Inferior parietal cortex (tissue), 1 donor: ENCODE measurements at regions not wholly inside any gene's neighbourhood (a gene's known extent, or its start where the extent isn't known, plus 50 kb on each side); places are given as distances from the start of the nearest gene placed in this dataset.

Source experiments
- DNase-seq: peaks from one replicate; pipeline ENCODE4 v3.0.0-alpha.2; 2016; ENCODE audit errors: extremely low spot score

DNA sequence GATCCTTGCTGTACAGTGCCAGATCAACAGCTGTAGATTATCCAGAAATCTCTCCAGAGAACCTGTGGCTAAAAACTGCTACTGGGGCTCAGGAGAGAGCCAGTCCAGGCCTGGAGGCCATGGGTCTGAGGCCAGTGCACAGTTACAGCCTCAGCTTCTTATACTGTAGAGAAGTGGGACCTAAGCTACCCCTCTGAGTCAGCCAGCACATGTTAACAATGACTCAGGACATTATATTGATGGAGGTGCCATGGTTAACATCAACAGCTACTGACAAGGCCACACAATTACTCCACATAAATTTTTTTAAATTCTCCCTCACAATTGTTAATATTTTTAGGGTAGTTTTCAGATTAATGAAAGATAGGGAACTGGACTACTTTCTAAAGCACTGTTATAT lies 138.5 kb downstream of the RBM26 start:
- DNase-seq: no peak

DNA sequence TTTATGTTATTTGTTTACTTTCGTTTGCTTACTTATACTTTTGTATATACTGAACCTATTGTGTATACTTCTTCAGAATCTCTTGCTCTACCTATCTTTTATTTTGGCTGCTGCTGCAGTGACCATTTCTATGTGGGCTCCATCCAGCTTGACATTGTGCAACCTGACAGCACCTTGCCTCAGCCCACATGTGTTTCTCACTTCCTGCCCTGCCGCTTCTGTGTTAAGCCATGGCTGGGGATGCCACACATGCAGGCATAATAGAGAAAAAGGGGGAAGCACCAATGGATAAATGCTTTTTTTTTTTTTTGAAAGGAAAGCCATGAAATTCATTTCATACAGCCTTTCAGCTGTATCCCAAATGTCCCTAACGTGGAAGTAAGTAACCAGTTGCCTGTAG lies 147.6 kb downstream of the RBM26 start:
- no peak for DNase-seq

DNA sequence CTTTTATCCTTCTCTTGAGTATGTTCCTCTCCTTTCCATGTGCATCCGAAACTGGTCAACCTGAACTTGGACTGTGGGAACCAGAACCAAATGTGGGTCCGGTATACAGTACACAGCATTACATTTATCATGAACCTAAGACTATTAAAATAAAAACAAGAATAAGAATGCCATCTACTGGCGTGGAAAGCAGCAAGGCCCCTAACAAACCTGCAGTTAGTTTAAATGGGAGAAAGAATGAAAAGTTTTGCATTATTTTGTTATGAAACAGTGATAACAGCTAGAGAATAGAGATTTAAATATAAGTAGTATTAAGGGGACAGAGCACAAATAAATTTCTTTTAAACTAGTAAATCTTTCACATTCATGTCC lies 159.5 kb downstream of the RBM26 start:
- no peak for DNase-seq

DNA sequence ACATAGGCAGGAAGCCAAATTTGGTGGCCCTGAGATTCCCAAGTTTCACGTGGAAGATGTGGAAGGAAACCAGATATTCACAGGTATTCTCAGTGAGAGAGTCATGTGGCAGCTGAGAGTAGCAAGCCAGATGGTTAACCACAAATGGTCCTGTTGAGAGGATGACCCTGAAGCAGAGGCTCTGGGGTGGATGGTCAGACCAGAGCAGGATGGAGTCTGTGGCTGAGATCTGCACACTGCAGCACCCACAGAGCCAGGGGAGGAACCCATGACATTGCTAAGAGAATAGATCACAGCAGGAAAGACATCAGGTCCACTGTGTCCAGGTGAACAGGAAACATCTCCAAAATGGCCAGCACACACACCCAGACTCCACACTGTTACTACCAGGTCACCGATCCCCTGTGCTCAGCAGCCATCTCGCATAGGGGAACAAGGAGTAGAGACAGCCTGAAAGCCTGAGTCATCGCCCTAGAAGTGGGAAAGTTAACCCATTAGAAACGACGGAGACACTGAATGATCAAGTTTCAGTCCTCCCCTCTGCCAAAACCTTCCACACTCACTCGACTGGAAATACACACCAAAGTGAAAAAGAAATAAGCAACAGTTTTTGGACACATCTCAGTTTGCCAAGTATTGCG lies 160.0 kb downstream of the RBM26 start:
- DNase-seq: no peak

DNA sequence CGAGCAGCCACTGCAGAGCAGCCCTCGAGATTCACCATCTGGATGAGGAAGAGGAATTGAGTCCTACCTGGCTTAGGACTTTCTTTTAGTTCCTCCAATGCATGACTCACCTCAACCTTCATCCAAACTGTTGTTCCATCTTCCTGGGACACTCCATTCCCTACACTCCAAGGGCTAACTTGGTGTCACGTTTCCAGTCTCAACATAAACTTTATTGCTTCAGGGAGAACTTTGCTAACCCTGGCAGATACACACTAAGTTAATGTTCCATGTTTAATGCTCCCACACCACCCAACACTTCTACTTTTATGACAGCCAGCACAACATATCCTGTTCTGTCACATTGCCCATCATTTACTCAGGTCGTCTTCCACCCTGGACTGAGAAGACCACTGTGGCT lies 164.4 kb downstream of the RBM26 start:
- DNase-seq: no peak

DNA sequence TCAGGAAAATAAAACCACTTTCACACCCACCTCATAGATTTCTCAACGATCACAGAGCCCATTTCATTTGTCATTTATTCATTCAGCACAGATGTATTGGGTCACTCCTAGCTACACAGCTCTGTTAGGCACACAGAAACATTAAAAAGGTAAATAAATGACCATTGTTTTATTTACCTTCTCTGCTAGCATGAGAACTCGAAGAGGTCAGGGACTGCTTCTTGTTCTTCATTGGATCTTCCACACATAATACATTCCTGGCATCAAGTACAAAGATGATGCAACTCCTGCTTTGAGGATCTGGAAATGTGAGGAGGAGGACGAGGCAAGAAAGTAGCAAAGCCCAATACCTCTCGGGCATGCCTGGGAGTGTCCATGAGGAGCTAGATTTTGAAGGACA lies 168.1 kb downstream of the RBM26 start:
- DNase-seq: no peak

DNA sequence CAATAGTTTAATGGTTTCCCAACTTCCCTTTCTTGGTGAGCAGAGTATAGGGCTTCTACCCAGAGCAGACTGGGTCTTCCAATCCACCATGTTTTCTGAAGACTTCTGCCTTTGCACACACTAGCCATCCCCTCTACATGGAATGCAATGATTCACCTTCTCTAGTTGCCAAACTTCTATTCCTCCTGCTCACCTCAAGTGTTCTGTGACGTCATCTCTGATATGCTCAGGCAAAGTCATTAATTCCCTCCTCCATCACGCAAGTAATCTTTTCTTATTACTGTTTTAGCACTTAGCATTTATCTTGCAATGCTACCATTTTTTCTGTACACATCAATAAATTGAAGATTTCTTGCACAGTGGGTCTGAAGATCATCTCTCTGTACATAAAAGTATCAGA lies 174.2 kb downstream of the RBM26 start:
- no peak for DNase-seq

DNA sequence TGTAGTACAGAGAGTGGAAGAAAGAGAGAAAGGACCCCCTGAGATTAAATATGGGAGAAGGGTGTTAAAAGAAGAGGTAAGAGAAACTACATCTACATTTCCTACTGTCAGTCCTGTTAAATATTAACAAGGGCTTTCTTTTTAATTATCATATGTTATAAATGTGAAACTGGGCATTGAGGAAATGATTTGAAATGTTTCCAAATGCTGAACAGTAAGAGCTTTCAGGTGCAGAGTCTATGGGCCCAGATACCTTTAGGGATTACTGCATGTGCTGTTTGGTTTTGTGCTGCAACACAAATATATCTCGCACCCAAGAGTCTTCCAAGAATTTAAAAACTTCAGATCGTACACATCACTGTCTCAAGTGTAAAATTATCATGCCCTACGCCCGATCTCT lies 176.3 kb downstream of the RBM26 start:
- DNase-seq: no peak

DNA sequence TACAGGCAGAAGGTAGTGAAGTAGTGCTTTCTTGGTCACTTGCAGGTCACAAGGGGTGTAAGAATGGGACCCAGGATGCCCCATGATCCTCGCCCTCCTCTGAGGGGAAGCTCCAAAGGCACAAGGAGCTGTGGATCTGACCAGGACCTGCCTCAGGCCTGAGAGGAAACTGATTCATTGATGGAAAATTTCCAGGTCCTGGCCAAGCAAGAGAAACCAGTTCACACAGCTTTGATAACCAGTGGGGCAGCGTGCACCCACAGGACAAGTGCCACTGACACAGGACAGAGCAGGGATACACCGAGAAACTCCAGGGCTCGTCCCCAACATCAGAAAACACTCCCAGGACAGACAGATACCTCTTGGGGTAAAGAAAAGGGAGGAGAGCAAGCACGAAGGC lies 177.1 kb downstream of the RBM26 start:
- DNase-seq: no peak

DNA sequence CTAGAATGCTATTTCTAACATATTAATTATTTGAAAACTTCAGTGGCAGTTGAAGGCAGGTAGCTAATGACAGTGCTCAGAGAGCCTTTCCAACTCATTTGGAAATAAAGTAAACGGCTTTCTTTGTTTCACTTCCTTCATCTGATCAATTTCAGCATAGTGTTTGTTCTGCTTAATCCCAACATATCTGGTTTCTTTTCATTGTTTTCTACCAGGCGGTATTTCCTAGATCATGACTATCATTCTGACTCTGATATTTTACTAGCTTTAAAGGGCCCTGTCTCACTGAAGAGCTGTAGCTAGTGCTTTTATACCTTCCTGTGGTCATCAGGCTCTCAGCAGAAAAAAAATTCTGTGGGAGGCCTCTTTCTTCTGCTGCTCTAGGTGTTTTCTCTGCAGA lies 178.6 kb downstream of the RBM26 start:
- DNase-seq: no peak

DNA sequence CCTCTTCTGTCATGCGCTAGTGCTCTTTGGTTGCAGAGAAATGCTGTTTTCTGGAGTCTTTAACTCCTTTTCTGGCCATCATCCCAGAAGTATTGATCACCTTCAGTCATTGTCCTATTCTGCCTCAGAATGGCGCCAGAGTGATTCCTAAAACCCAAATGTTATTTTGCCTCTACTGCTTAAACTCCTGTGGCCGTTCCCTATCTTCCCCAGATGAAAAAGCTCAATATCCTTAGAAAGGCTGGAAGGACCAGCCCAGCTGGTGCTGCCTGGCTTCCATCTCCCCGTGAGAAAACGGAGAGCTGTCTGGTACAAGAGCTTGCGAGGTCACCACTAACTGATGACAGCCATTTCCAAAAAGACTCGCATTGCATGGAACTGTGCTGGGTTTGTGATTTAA lies 179.1 kb downstream of the RBM26 start:
- DNase-seq: no peak

DNA sequence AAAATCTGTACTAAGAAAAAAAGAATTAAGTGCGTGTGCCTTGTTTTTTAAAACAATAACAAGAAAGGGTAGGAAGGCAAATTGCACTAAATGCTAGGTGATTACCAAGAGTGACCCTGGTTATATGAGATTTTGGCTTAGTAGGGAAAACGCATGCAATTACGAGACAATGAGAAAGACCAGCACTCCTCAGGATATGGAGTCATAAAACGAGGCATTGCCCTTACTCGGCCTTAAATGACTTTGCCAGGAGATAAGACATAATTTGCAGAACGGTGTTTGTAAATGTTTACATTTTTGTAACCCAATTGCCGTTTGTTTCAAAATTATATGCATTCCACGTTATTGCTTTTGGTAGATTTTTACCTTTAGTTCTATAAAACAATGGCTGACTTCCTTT lies 179.8 kb downstream of the RBM26 start:
- DNase-seq: no peak

DNA sequence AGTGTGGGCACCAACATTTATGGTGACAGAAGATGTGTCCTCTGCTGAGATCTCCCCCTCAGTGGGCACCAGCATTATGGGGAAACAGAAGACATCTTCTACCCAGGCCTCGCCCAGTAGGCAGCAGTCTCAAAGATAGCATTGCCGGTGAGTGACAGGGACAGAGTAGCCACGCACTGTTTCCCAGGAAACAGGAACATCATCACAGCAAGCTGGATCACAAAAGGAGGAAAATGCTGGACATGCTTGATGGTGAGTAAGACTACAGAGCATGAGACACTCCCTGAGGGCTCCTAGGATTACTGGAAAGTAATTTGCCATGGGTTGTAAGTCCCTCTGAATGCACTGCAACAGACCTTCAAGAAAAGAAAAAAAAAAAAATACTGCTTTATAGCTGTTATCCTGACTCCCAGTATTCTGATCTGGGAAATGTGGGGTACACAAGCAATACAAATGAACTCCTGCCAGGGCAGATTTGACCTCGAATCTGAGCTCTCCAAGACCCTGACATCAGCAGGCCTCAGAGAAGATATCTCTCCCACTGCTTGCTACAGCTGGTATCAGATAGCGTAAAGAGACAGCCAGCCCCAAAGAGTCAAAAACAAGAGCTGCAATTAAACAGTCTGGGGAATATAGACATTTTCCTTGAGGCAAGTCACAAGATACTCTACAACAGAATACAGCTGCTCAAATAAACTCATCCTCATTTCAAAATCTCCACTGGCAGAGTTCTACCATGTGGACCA lies 180.4 kb downstream of the RBM26 start:
- no peak for DNase-seq

DNA sequence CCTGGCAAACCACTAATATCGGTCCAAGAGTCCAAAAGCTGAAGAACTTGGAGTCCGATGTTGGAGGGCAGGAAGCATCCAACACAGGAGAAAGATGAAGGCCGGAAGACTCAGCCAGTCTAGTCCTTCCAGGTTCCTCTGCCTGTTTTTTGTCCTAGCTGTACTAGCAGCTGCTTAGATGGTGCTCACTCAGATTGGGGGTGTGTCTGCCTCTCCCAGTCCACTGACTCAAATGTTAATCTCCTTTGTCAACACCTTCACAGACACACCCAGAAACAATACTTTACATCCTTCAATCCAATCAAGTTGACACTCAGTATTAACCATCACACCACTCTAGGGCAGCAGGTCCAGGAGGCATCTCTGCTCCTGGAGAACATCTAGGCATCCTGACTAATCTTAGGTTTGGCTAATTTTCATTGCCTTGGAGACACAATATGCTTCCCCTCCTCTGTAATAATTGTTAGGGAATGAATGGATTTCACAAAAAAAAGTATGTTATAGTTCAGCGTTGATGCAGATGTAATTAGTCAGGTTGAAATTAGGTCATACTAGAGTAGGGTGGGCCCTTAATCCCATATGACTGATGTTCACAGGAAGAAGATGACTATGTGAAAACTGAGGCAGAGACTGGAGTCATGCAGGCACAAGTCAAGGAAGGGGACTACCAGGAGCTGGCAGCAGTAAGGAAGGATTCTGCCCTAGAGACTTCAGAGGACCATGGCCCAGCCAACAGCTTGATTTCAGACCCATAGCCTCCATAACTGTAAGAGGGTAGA lies 183.4 kb downstream of the RBM26 start:
- no peak for DNase-seq

DNA sequence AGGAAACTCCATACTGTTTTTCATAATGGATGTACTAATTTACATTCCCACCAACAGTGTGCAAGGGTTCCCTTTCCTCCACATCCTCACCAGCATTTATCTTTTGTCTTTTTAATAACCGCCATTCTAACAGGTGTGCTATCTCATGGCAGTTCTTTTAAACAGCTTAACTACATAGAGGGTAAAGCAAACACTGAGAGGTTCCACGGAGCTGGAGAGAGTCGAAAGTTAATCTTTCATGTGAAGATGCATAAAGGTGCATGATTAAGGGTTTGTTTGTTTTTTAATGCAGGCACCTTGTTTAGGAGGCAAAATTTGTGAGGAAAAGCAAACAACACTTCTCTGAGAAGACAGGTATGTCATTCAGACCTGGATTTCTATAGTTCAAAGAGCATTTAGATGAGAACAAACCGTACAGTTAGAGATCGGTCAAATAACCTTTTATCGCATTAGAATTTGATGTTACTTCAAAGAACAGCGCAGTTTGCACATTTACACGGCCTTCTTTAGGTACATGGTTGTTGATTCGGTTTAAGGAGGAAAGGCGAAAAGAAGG lies 193.9 kb downstream of the RBM26 start:
- DNase-seq: no peak

DNA sequence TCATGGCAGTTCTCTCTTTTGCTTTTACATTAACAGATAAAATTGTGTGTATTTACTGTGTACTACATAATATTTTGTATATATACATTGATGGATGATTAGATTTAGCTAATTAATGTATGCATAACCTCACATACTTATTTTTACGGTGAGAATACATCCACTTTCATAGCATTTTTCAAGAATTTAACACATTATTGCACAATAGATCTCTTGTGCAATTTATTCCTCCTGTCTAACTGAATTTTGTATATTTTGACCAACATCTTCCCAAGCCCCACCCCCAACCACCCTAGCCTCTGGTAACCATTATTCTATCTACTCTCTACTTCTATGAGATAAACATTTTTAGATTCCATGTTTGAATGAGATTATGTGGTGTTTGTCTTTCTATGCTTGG lies 194.7 kb downstream of the RBM26 start:
- no peak for DNase-seq

DNA sequence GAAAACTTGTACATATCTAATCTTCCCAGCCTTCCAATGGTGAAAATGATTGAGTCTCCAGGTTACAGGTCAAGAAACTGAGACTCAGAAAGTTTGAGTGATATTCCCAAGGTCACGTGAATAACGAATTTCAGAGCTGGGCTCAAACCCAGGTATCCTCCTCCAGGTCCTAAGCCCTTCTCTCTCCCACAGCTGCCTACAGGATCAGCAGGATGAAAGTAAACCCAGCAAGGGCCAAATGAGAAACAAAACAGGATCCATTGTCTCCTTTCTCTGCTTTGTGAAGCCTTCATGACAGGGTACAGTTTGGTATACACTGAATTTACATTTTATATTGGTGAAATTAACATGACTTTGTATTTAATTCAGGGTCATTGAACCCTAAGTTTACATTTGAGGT lies 208.1 kb downstream of the RBM26 start:
- DNase-seq: no peak

DNA sequence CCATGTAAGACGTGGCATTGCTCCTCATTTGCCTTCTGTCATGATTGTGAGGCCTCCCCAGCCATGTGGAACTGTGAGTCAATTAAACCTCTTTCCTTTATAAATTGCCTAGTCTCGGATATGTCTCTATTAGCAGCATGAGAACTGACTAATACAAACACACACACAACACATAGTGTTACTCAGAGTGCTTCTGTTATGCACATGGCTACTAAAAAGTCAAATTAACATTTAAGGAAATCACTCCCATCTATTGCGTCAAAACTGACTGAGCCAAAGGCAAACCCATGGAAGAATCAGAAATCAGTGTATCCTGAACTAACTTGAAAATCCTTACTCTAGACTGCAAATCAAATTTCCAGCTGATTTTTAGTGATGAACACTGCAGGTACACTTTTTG lies 209.2 kb downstream of the RBM26 start:
- DNase-seq: no peak

DNA sequence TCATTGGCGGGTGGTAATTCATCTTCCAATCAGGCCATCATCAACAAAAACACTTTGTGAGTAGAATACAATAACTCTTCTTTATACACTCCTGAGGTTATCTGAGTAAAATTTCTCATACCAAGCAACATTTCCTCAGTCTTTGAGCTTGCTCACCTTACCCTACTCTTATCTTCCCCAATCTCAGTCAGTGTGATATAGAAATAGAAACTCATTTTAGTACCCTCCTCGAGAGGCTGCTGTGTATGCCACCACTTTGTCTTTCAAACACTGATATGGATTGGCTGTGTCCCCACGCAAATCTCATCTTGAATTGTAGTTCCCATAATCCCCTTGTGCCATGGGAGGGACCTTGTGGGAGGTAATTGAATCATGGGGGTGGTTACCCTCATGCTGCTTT lies 209.7 kb downstream of the RBM26 start:
- no peak for DNase-seq

DNA sequence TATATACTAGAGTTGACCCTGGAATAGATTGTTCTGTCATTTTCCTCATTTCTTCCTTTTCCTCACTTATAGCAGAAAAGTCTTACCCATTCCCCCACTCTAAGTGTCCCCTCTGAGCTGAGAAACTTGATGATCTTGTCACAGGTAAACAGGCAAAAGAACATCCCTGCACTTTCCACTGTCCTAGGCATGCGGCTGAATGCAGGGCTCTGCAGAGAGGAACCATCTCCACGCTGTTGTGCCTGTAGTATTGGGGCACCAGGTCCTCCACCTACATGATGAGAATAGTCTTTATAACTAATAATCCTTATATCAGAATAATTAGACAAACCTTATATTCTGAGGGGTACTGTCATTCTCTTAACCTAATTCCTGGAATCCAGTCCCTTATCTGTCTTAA lies 211.3 kb downstream of the RBM26 start:
- no peak for DNase-seq

DNA sequence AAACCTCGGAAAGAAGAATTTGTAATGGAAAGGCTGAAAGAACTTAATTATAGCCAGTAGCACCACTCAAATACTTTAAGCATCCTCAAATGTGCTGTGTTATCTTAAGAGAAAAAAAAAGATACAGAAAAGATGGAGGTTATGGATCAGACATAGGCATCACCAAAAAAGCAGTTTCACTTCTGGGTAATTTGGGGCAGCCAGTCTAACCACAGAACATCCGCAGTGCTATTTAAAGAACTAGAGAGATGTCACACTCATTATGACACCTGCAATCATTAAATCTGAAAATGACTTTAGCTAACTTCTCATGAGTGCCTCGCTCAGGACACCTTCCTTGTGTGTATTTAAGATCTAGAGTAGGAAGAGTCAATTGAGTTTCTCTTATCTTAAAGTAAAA lies 211.8 kb downstream of the RBM26 start:
- DNase-seq: no peak

DNA sequence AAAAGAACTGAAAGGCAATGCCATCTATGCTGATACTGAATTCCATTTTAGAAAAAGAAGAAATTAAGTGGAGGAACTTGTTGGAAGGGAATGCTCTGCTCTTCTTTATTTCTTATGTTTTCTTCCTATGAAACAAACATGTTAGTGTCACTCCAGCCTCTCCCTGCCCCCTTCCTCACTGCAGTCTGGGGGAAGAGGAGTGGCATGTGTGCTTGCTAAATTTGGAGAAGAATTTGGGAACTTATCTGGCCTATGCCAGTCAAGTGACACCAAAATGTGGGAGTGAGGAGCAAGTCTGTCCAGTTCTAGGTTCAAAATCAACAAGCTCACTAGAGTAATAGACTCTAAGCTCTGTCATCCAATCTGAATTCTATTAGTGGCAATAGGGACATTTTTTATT lies 214.6 kb downstream of the RBM26 start:
- no peak for DNase-seq

DNA sequence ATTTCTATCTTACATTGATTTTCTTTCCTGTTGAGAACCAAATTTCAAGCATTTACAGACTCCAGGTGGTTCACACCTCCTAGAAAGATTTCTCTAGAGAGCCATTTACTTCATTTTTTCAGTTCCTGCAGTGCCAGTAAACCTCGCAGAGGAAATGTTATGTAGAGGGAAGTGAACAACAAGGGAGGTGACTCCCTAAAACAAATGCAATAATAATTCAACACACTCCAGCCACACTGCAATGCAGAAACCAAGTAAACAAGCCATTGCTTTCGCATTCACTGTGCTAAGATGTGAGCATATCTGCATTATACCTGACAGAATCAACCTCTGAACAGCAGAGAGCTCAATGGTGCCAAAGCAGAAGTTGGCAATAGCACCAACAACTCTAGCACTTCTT lies 215.1 kb downstream of the RBM26 start:
- no peak for DNase-seq
